Stromal cell of bone marrow (primary cell): ENCODE measurements at regions not wholly inside any gene's neighbourhood (a gene's known extent, or its start where the extent isn't known, plus 50 kb on each side); places are given as distances from the start of the nearest gene placed in this dataset.

Experiments used
- DNase-seq: peaks from one replicate; pipeline ENCODE4 v3.0.0-alpha.2; 2012; ENCODE audit warnings: low read depth

GRCh38 chr17:13302419-13302818 is 284.6 kb upstream of the ELAC2 start:
- no peak for DNase-seq

GRCh38 chr17:13297183-13297582 is 279.4 kb upstream of the ELAC2 start:
- no peak for DNase-seq

GRCh38 chr17:13293421-13293820 is 275.6 kb upstream of the ELAC2 start:
- no peak for DNase-seq

- no peak for DNase-seq
These were observed 274.5 kb upstream of the ELAC2 start for GRCh38 chr17:13292291-13292690.

- no peak for DNase-seq
These were observed 270.4 kb upstream of the ELAC2 start for GRCh38 chr17:13288248-13288647.

GRCh38 chr17:13287226-13287625 is 269.4 kb upstream of the ELAC2 start:
- DNase-seq, result no peak

- no peak for DNase-seq
These were observed 265.8 kb upstream of the ELAC2 start for GRCh38 chr17:13283606-13284005.

GRCh38 chr17:13281626-13282025 is 263.8 kb upstream of the ELAC2 start:
- no peak for DNase-seq

GRCh38 chr17:13273806-13274205 is 256.0 kb upstream of the ELAC2 start:
- no peak for DNase-seq

- no peak for DNase-seq
These were observed 254.5 kb upstream of the ELAC2 start for GRCh38 chr17:13272296-13272695.

GRCh38 chr17:13268791-13269595 is 251.2 kb upstream of the ELAC2 start:
- no peak for DNase-seq

- DNase-seq, result no peak
These were observed 248.8 kb upstream of the ELAC2 start for GRCh38 chr17:13266606-13267005.

GRCh38 chr17:13265311-13265710 is 247.5 kb upstream of the ELAC2 start:
- no peak for DNase-seq

- no peak for DNase-seq
These were observed 245.9 kb upstream of the ELAC2 start for GRCh38 chr17:13263746-13264145.

- DNase-seq, result no peak
These were observed 238.7 kb upstream of the ELAC2 start for GRCh38 chr17:13256545-13256944.

- no peak for DNase-seq
These were observed 236.0 kb upstream of the ELAC2 start for GRCh38 chr17:13253733-13254410.

GRCh38 chr17:13244513-13244912 is 226.7 kb upstream of the ELAC2 start:
- no peak for DNase-seq

GRCh38 chr17:13243585-13243984 is 225.8 kb upstream of the ELAC2 start:
- no peak for DNase-seq

GRCh38 chr17:13240851-13241250 is 223.0 kb upstream of the ELAC2 start:
- DNase-seq, result no peak

GRCh38 chr17:13230350-13231264 is 212.8 kb upstream of the ELAC2 start:
- no peak for DNase-seq

GRCh38 chr17:13228225-13228624 is 210.4 kb upstream of the ELAC2 start:
- DNase-seq, result no peak

GRCh38 chr17:13222975-13223374 is 205.1 kb upstream of the ELAC2 start:
- DNase-seq, result no peak

- DNase-seq, result no peak
These were observed 195.0 kb upstream of the ELAC2 start for GRCh38 chr17:13212860-13213259.
